ENCODE measurements at regions not wholly inside any gene's neighbourhood (a gene's known extent, or its start where the extent isn't known, plus 50 kb on each side); places are given as distances from the start of the nearest gene placed in this dataset.

DNA sequence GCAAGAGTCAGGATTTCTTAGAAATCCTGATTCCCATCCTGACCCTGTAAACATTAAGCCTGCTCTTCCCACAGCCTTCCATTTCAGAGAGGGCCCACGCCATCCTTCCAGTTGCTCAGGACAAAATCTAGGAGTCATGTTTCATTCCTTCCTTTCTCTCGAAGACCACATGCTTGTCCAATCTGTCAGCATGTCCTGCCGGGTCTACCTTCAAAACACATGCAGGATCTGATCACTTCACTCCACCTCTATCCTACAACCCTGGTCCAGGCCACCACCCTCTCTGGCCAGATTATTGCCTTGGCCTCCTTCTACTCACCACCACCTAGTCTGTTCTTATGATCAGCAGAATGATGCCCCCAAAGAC, 79.8 kb downstream of the C5orf15 start:
- no peak for TF ChIP-seq POLR2A (IDR thresholded peaks at IDR 0.05)
- TF ChIP-seq, protein P1, sequence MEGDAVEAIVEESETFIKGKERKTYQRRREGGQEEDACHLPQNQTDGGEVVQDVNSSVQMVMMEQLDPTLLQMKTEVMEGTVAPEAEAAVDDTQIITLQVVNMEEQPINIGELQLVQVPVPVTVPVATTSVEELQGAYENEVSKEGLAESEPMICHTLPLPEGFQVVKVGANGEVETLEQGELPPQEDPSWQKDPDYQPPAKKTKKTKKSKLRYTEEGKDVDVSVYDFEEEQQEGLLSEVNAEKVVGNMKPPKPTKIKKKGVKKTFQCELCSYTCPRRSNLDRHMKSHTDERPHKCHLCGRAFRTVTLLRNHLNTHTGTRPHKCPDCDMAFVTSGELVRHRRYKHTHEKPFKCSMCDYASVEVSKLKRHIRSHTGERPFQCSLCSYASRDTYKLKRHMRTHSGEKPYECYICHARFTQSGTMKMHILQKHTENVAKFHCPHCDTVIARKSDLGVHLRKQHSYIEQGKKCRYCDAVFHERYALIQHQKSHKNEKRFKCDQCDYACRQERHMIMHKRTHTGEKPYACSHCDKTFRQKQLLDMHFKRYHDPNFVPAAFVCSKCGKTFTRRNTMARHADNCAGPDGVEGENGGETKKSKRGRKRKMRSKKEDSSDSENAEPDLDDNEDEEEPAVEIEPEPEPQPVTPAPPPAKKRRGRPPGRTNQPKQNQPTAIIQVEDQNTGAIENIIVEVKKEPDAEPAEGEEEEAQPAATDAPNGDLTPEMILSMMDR (IDR thresholded peaks at IDR 0.05), result no peak
- no peak overlapping the region for H3K27ac ChIP-seq
- H3K4me3 ChIP-seq, result no peak overlapping the region
- no peaks in the 10 kb centered on the region for H3K4me1 ChIP-seq (replicated peaks in 1 of 2)
- intact Hi-C loops (cut with DNase I), result no loop called here
- DNase-seq, result no peak
- no peaks in the 10 kb centered on the region for H3K36me3 ChIP-seq (replicated peaks in 1 of 2)
- no peaks in the 10 kb centered on the region for H3K9me3 ChIP-seq (replicated peaks in 1 of 3)
- 90 to 92% (median 91%) methylated on average over 3 of the region's 3 CpGs for WGBS, 4 donors
- H3K27me3 ChIP-seq, result no peaks in the 10 kb centered on the region

DNA sequence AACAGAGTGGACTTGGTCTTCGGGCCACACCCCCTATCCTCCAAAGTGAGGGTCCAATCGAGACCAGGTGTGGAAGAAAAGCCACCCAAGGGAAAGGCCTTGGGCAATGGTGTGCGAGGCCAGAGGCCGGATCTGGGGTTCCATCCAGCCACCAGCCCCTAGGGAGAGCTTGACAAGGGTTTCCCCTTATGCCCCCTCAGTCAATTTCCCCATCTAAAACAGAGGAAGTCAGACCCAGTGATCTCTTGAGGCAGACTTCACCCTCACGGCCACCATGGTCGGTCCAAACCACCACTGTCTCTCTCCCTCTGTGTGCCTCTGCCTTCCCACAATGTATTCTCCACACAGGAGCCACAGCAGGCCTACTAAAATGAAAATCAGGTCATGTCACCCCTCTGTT, 82.9 kb downstream of the C5orf15 start:
- TF ChIP-seq, protein P1 (IDR thresholded peaks at IDR 0.05), result no peak
- TF ChIP-seq POLR2A (IDR thresholded peaks at IDR 0.05), result no peak
- Histone ChIP-seq H3K27ac (no peak overlapping the region), H3K9me3 (replicated peaks in 1 of 3) (no peaks in the 10 kb centered on the region), H3K36me3 (replicated peaks in 1 of 2) (no peaks in the 10 kb centered on the region), H3K4me3 (no peak overlapping the region), H3K4me1 (replicated peaks in 1 of 2) (no peaks in the 10 kb centered on the region), H3K27me3 (peaks cover 6% of the 10 kb centered on the region)
- intact Hi-C loops (cut with DNase I), result no loop called here
- 81 to 92% (median 90%) methylated on average over 6 of the region's 6 CpGs for WGBS, 4 donors
- DNase-seq, result no peak

- Histone ChIP-seq H3K4me1 (replicated peaks in 1 of 2) (no peaks in the 10 kb centered on the region), H3K27ac (no peak overlapping the region), H3K4me3 (no peak overlapping the region), H3K9me3 (replicated peaks in 1 of 3) (no peaks in the 10 kb centered on the region), H3K27me3 (peaks cover 6% of the 10 kb centered on the region), H3K36me3 (replicated peaks in 1 of 2) (no peaks in the 10 kb centered on the region)
- TF ChIP-seq, protein P1 (IDR thresholded peaks at IDR 0.05), result no peak
- TF ChIP-seq POLR2A (IDR thresholded peaks at IDR 0.05), result no peak
- DNase-seq, result no peak
- intact Hi-C loops (cut with DNase I), result no loop called here
- 54 to 69% (median 61%) methylated on average over 5 to 8 of the region's 8 CpGs for WGBS, 4 donors
Observed at GRCh38 chr5:133884569-133885311, 83.7 kb downstream of the C5orf15 start.

DNA sequence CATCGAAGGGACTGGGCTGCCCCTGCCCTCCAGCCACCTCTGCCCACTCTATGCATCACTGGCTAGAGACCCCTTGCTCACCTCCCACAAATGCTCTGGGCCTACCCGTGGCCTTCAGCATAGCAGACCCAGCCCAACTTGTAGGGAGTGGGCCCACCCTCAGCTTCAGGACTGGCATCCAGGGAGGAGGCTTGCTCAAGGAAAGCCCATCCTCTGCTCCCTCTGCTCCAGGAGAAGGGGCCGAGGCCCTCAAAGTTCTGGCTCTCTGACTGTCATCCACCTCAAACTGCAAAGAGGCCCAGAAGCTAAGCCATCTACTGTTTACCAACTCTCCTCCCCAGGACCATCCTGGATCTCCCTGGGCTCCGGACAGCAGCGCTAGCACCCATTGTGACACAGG, 84.5 kb downstream of the C5orf15 start:
- no peak overlapping the region for H3K4me3 ChIP-seq
- TF ChIP-seq, protein P1 (IDR thresholded peaks at IDR 0.05), result no peak
- TF ChIP-seq POLR2A (IDR thresholded peaks at IDR 0.05), result no peak
- no peak for DNase-seq
- intact Hi-C loops (cut with DNase I), result no loop called here
- WGBS, 4 donors, result 81 to 93% (median 91%) methylated on average over 5 of the region's 5 CpGs
- H3K27me3 ChIP-seq, result peaks cover 6% of the 10 kb centered on the region
- no peaks in the 10 kb centered on the region for H3K4me1 ChIP-seq (replicated peaks in 1 of 2)
- no peaks in the 10 kb centered on the region for H3K36me3 ChIP-seq (replicated peaks in 1 of 2)
- H3K9me3 ChIP-seq (replicated peaks in 1 of 3), result no peaks in the 10 kb centered on the region
- H3K27ac ChIP-seq, result no peak overlapping the region

Measured in adrenal gland (tissue), 9 donors.